WTC11 (cell line): ENCODE measurements at regions not wholly inside any gene's neighbourhood (a gene's known extent, or its start where the extent isn't known, plus 50 kb on each side); places are given as distances from the start of the nearest gene placed in this dataset.

ENCODE experiments used
- ATAC-seq: fragments of 200-7000 bp; cut with Tn5 transposase; 2 replicates; pipeline ENCODE4 v1.10.0; 2021; ENCODE audit warnings: mild to moderate bottlenecking, moderate library complexity
- CTCF ChIA-PET: fragments of 300-600 bp; sonication (Branson Sonifier 250); formaldehyde crosslinking; loops from one replicate; lab custom pipeline; 2021; ENCODE audit warnings: antibody characterized with exemption; lab: Charles Lee
- POLR2A ChIA-PET: fragments of 350-600 bp; sonication (Branson Sonifier 250); formaldehyde crosslinking; loops from one replicate; lab custom pipeline; 2021; ENCODE audit warnings: antibody characterized with exemption; lab: Charles Lee
- DNase-seq: peaks from one replicate; pipeline ENCODE4 v3.0.0; 2021; ENCODE audit warnings: low spot score
- H3K27ac Mint-ChIP-seq: 2 replicates; pipeline ENCODE4 v1.8.0; 2021; ENCODE audit warnings: mixed read lengths
- H3K27me3 Mint-ChIP-seq: 2 replicates; pipeline ENCODE4 v1.8.0; 2021; ENCODE audit warnings: low read depth, mild to moderate bottlenecking, moderate library complexity, mixed read lengths
- H3K36me3 Mint-ChIP-seq: 2 replicates; pipeline ENCODE4 v1.8.0; 2021; ENCODE audit warnings: mixed read lengths
- H3K4me1 Mint-ChIP-seq: 2 replicates; pipeline ENCODE4 v1.8.0; 2022; ENCODE audit warnings: mixed read lengths
- H3K4me3 Mint-ChIP-seq: 2 replicates; pipeline ENCODE4 v1.8.0; 2021; ENCODE audit warnings: mild to moderate bottlenecking, moderate library complexity, mixed read lengths
- H3K9me3 Mint-ChIP-seq: 2 replicates; pipeline ENCODE4 v1.8.0; 2021; ENCODE audit warnings: mixed read lengths
- ATF1 ChIP-seq: sonication (generic); formaldehyde crosslinking; IDR thresholded peaks from 2 replicates; pipeline ENCODE4 v1.8.1; 2023; ENCODE audit warnings: mild to moderate bottlenecking, moderate library complexity, missing genetic modification reagents
- GTF2I ChIP-seq: fragments of 250-450 bp; sonication (Bioruptor Pico); conservative IDR thresholded peaks from 2 replicates; pipeline ENCODE4 v1.4.0; 2021; ENCODE audit warnings: mild to moderate bottlenecking
- NR1H2 ChIP-seq: sonication (generic); formaldehyde crosslinking; IDR thresholded peaks from 2 replicates; pipeline ENCODE4 v1.9.0; 2021; ENCODE audit warnings: mild to moderate bottlenecking, moderate library complexity, missing genetic modification reagents
- OVOL2 ChIP-seq: fragments of 250-450 bp; sonication (Bioruptor Pico); IDR thresholded peaks from 2 replicates; pipeline ENCODE4 v1.9.0; 2021; ENCODE audit warnings: mild to moderate bottlenecking, borderline replicate concordance
- PRRX2 ChIP-seq: fragments of 250-450 bp; sonication (Bioruptor Pico); IDR thresholded peaks from 2 replicates; pipeline ENCODE4 v1.8.0; 2021; ENCODE audit warnings: mild to moderate bottlenecking
- SMAD3 ChIP-seq: sonication (generic); formaldehyde crosslinking; IDR thresholded peaks from 2 replicates; pipeline ENCODE4 v1.8.0; 2022; ENCODE audit warnings: missing genetic modification reagents, mild to moderate bottlenecking, borderline replicate concordance
- SP1 ChIP-seq: sonication (generic); formaldehyde crosslinking; conservative IDR thresholded peaks from 2 replicates; pipeline ENCODE4 v1.8.1; 2022; ENCODE audit warnings: missing genetic modification reagents
- ZBTB21 ChIP-seq: sonication (generic); formaldehyde crosslinking; IDR thresholded peaks from 2 replicates; pipeline ENCODE4 v1.8.1; 2023; ENCODE audit warnings: mild to moderate bottlenecking, missing genetic modification reagents, borderline replicate concordance
- ZNF121 ChIP-seq: sonication (generic); formaldehyde crosslinking; IDR thresholded peaks from 2 replicates; pipeline ENCODE4 v1.8.0; 2023; ENCODE audit warnings: missing genetic modification reagents
- ZNF138 ChIP-seq: sonication (generic); formaldehyde crosslinking; conservative IDR thresholded peaks from 2 replicates; pipeline ENCODE4 v1.8.1; 2022; ENCODE audit warnings: mild to moderate bottlenecking, moderate library complexity, missing genetic modification reagents
- ZNF671 ChIP-seq: fragments of 250-450 bp; sonication (Bioruptor Pico); IDR thresholded peaks from 2 replicates; pipeline ENCODE4 v1.8.0; 2021; ENCODE audit warnings: mild to moderate bottlenecking
- TF ChIP-seq, protein P1 (sequence below): sonication (generic); formaldehyde crosslinking; IDR thresholded peaks from 2 replicates; pipeline ENCODE4 v1.8.1; 2023; ENCODE audit warnings: mild to moderate bottlenecking, missing genetic modification reagents, moderate library complexity
- TF ChIP-seq, protein P2 (sequence below): fragments of 250-450 bp; sonication (Bioruptor Pico); IDR thresholded peaks from 2 replicates; pipeline ENCODE4 v1.9.0; 2021; ENCODE audit warnings: mild to moderate bottlenecking, borderline replicate concordance
- TF ChIP-seq, protein P3 (sequence below): sonication (generic); formaldehyde crosslinking; conservative IDR thresholded peaks from 2 replicates; pipeline ENCODE4 v1.8.1; 2022; ENCODE audit warnings: mild to moderate bottlenecking, missing genetic modification reagents
- TF ChIP-seq, protein P4 (sequence below): sonication (generic); formaldehyde crosslinking; IDR thresholded peaks from 2 replicates; pipeline ENCODE4 v1.8.0; 2022; ENCODE audit warnings: mild to moderate bottlenecking, missing genetic modification reagents
- TF ChIP-seq, protein P5 (sequence below): sonication (generic); formaldehyde crosslinking; IDR thresholded peaks from 2 replicates; pipeline ENCODE4 v1.8.1; 2023; ENCODE audit warnings: mild to moderate bottlenecking, missing genetic modification reagents
- TF ChIP-seq, protein P6 (sequence below): fragments of 250-450 bp; sonication (Bioruptor Pico); IDR thresholded peaks from 2 replicates; pipeline ENCODE4 v1.8.0; 2021; ENCODE audit warnings: mild to moderate bottlenecking

DNA sequence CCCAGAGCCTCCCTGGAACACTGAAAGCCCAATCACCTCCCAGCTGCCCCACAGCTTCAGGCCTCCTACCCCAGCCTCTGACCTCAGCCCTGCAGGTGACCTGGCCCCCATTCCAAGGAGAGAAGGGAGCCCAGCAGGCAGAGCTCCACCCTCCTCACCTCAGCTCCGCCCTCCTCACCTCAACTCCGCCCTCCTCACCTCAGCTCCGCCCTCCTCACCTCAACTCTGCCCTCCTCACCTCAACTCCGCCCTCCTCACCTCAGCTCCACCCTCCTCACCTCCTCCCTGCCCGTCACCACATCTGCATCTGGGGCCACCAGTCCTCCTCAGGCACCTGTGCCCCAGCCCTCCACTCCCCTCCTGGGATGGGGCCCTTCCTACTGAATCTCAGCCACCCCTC, 112.2 kb upstream of the SFSWAP start:
- ChIA-PET CTCF (no interaction called here), POLR2A (no interaction called here)
- no peaks in the 10 kb centered on the region for H3K36me3 Mint-ChIP-seq
- no peak overlapping the region for H3K4me3 Mint-ChIP-seq
- DNase-seq (peak; percentile 58), ATAC-seq (peak; percentile 85)
- no peaks in the 10 kb centered on the region for H3K27me3 Mint-ChIP-seq
- no peak overlapping the region for H3K27ac Mint-ChIP-seq
- 0 out of 2 replicates have a peak, but pooled peaks cover 3% of the 10 kb centered on the region for H3K4me1 Mint-ChIP-seq
- no peaks in the 10 kb centered on the region for H3K9me3 Mint-ChIP-seq
- TF ChIP-seq SP1 (CRISPR knock-in tag) = no peak
- TF ChIP-seq ZBTB21 (CRISPR knock-in tag) = no peak
- TF ChIP-seq OVOL2 (CRISPR knock-in tag) = no peak
- TF ChIP-seq, protein P1, sequence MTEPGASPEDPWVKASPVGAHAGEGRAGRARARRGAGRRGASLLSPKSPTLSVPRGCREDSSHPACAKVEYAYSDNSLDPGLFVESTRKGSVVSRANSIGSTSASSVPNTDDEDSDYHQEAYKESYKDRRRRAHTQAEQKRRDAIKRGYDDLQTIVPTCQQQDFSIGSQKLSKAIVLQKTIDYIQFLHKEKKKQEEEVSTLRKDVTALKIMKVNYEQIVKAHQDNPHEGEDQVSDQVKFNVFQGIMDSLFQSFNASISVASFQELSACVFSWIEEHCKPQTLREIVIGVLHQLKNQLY (CRISPR knock-in tag) = no peak
- TF ChIP-seq, protein P2, sequence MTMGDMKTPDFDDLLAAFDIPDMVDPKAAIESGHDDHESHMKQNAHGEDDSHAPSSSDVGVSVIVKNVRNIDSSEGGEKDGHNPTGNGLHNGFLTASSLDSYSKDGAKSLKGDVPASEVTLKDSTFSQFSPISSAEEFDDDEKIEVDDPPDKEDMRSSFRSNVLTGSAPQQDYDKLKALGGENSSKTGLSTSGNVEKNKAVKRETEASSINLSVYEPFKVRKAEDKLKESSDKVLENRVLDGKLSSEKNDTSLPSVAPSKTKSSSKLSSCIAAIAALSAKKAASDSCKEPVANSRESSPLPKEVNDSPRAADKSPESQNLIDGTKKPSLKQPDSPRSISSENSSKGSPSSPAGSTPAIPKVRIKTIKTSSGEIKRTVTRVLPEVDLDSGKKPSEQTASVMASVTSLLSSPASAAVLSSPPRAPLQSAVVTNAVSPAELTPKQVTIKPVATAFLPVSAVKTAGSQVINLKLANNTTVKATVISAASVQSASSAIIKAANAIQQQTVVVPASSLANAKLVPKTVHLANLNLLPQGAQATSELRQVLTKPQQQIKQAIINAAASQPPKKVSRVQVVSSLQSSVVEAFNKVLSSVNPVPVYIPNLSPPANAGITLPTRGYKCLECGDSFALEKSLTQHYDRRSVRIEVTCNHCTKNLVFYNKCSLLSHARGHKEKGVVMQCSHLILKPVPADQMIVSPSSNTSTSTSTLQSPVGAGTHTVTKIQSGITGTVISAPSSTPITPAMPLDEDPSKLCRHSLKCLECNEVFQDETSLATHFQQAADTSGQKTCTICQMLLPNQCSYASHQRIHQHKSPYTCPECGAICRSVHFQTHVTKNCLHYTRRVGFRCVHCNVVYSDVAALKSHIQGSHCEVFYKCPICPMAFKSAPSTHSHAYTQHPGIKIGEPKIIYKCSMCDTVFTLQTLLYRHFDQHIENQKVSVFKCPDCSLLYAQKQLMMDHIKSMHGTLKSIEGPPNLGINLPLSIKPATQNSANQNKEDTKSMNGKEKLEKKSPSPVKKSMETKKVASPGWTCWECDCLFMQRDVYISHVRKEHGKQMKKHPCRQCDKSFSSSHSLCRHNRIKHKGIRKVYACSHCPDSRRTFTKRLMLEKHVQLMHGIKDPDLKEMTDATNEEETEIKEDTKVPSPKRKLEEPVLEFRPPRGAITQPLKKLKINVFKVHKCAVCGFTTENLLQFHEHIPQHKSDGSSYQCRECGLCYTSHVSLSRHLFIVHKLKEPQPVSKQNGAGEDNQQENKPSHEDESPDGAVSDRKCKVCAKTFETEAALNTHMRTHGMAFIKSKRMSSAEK (CRISPR knock-in tag) = no peak
- TF ChIP-seq, protein P3, sequence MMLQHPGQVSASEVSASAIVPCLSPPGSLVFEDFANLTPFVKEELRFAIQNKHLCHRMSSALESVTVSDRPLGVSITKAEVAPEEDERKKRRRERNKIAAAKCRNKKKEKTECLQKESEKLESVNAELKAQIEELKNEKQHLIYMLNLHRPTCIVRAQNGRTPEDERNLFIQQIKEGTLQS (CRISPR knock-in tag) = no peak
- no peak for TF ChIP-seq SMAD3 (CRISPR knock-in tag)
- TF ChIP-seq, protein P4, sequence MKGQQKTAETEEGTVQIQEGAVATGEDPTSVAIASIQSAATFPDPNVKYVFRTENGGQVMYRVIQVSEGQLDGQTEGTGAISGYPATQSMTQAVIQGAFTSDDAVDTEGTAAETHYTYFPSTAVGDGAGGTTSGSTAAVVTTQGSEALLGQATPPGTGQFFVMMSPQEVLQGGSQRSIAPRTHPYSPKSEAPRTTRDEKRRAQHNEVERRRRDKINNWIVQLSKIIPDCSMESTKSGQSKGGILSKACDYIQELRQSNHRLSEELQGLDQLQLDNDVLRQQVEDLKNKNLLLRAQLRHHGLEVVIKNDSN (CRISPR knock-in tag) = no peak
- TF ChIP-seq ZNF138 (CRISPR knock-in tag) = no peak
- TF ChIP-seq, protein P5, sequence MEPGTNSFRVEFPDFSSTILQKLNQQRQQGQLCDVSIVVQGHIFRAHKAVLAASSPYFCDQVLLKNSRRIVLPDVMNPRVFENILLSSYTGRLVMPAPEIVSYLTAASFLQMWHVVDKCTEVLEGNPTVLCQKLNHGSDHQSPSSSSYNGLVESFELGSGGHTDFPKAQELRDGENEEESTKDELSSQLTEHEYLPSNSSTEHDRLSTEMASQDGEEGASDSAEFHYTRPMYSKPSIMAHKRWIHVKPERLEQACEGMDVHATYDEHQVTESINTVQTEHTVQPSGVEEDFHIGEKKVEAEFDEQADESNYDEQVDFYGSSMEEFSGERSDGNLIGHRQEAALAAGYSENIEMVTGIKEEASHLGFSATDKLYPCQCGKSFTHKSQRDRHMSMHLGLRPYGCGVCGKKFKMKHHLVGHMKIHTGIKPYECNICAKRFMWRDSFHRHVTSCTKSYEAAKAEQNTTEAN (CRISPR knock-in tag) = no peak
- TF ChIP-seq NR1H2 (CRISPR knock-in tag) = no peak
- TF ChIP-seq, protein P6, sequence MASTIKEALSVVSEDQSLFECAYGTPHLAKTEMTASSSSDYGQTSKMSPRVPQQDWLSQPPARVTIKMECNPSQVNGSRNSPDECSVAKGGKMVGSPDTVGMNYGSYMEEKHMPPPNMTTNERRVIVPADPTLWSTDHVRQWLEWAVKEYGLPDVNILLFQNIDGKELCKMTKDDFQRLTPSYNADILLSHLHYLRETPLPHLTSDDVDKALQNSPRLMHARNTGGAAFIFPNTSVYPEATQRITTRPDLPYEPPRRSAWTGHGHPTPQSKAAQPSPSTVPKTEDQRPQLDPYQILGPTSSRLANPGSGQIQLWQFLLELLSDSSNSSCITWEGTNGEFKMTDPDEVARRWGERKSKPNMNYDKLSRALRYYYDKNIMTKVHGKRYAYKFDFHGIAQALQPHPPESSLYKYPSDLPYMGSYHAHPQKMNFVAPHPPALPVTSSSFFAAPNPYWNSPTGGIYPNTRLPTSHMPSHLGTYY (CRISPR knock-in tag) = no peak
- TF ChIP-seq PRRX2 = no peak
- TF ChIP-seq ZNF671 (CRISPR knock-in tag) = no peak
- TF ChIP-seq ATF1 (CRISPR knock-in tag) = no peak
- TF ChIP-seq ZNF121 = no peak
- TF ChIP-seq GTF2I (CRISPR knock-in tag) = no peak
